ENCODE measurements at regions not wholly inside any gene's neighbourhood (a gene's known extent, or its start where the extent isn't known, plus 50 kb on each side); places are given as distances from the start of the nearest gene placed in this dataset.

DNA sequence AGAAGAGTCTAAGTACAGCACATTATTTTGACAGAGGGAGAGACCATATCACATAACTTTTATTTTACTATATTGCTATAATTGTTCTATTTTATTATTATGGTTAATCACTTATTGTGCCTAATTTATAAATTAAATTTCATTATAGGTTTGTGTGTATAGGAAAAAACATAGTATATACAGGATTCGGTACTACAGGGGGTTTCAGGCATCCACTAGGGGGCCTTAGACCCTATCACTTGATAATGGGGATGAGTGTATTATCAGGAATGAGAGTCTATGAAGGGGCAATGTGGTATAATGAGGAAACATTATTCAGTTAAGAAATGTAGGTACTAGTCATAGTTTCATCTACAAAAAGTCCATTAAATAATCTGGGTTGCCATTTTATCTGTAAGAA, 833.1 kb downstream of the C4orf33 start:
- no peaks in the 10 kb centered on the region for H3K9me3 ChIP-seq
- no peaks in the 10 kb centered on the region for H3K36me3 ChIP-seq
- DNase-seq (ENCODE audit: extremely low spot score in 2 of 2), result no peak
- no peak overlapping the region for H3K27ac ChIP-seq
- H3K4me3 ChIP-seq, result no peak overlapping the region
- H3K4me1 ChIP-seq, result no peaks in the 10 kb centered on the region
- TF ChIP-seq POLR2A (IDR thresholded peaks at IDR 0.05) (no peak), POLR2AphosphoS5 (IDR thresholded peaks at IDR 0.05; ENCODE audit: insufficient read depth in 1 of 2, low read depth in 1 of 2) (no peak)
- TF ChIP-seq, protein P1, sequence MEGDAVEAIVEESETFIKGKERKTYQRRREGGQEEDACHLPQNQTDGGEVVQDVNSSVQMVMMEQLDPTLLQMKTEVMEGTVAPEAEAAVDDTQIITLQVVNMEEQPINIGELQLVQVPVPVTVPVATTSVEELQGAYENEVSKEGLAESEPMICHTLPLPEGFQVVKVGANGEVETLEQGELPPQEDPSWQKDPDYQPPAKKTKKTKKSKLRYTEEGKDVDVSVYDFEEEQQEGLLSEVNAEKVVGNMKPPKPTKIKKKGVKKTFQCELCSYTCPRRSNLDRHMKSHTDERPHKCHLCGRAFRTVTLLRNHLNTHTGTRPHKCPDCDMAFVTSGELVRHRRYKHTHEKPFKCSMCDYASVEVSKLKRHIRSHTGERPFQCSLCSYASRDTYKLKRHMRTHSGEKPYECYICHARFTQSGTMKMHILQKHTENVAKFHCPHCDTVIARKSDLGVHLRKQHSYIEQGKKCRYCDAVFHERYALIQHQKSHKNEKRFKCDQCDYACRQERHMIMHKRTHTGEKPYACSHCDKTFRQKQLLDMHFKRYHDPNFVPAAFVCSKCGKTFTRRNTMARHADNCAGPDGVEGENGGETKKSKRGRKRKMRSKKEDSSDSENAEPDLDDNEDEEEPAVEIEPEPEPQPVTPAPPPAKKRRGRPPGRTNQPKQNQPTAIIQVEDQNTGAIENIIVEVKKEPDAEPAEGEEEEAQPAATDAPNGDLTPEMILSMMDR (IDR thresholded peaks at IDR 0.05), result no peak
- intact Hi-C loops (cut with DNase I), result loop anchor here (5.0 kb wide), 1 partner anchor 1343 kb away; no protein-coding TSS in a partner anchor
- H3K27me3 ChIP-seq, result no peaks in the 10 kb centered on the region

DNA sequence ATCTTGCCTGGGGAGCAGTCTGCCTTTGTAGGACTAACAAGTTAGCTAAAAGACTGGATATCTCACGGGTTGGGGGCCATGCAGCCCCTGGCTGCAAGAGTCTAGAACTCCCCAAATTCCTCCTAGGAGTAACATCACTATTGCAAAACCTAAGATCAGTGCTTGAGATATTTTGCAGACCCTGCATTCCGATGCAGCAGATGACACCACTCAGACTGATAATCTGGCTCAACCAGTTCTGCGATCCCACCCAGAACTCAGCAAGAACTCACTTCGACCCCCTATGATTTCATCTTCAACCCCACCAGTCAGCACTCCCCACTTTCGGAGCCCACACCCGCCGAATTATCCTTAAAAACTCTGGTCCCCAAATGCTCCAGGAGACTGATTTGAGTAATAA, 834.0 kb downstream of the C4orf33 start:
- intact Hi-C loops (cut with DNase I), result loop anchor here (5.0 kb wide), 1 partner anchor 1342 kb away; no protein-coding TSS in a partner anchor
- DNase-seq (ENCODE audit: extremely low spot score in 2 of 2), result no peak
- H3K36me3 ChIP-seq, result no peaks in the 10 kb centered on the region
- no peaks in the 10 kb centered on the region for H3K27me3 ChIP-seq
- H3K4me3 ChIP-seq, result no peak overlapping the region
- no peaks in the 10 kb centered on the region for H3K9me3 ChIP-seq
- no peak for TF ChIP-seq POLR2A (IDR thresholded peaks at IDR 0.05)
- TF ChIP-seq, protein P1 (IDR thresholded peaks at IDR 0.05), result no peak
- TF ChIP-seq POLR2AphosphoS5 (IDR thresholded peaks at IDR 0.05; ENCODE audit: insufficient read depth in 1 of 2, low read depth in 1 of 2), result no peak
- H3K27ac ChIP-seq, result no peak overlapping the region
- no peaks in the 10 kb centered on the region for H3K4me1 ChIP-seq

DNA sequence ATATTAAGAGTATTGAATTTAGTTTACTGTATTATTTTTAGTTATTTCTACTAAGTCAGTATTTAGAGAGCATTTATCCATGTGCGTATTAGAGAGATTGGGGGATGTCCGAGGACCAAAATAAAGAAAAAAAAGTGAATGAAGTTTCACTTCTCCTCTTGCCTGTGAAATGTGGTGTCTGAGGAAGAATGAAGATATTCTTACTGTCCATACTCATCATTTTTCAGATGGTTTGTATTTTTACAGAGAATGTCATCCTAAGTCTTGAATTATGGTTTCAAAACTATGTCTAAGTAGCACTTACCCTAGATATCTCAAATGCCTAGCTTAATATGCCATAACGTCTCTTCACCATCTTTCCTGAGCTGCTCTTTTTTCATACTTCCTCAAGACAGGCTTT, 854.3 kb downstream of the C4orf33 start:
- H3K4me1 ChIP-seq, result no peaks in the 10 kb centered on the region
- no peaks in the 10 kb centered on the region for H3K9me3 ChIP-seq
- H3K27me3 ChIP-seq, result no peaks in the 10 kb centered on the region
- TF ChIP-seq POLR2A (IDR thresholded peaks at IDR 0.05) (no peak), POLR2AphosphoS5 (IDR thresholded peaks at IDR 0.05; ENCODE audit: insufficient read depth in 1 of 2, low read depth in 1 of 2) (no peak)
- TF ChIP-seq, protein P1 (IDR thresholded peaks at IDR 0.05), result no peak
- DNase-seq (ENCODE audit: extremely low spot score in 2 of 2), result no peak
- intact Hi-C loops (cut with DNase I), result no loop called here
- no peak overlapping the region for H3K4me3 ChIP-seq
- no peaks in the 10 kb centered on the region for H3K36me3 ChIP-seq
- H3K27ac ChIP-seq, result no peak overlapping the region

DNA sequence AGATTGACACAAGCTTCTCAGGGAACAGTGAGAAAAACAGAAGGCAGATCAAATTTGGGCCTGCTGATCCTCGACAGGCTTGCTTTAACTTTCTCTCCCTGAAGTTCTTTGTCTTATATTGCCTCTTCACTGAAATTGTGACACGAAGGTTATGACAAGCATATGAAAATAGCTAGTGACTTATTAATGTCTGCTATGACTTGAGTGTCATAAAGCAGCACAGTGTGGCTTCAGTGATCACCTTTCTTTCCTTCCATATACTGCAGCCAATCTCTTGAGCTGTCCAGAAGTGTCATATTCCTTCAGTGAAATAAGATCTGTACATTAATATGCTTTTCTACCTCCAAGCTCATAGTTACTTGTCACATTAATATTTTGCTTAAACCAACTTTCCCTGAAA, 870.2 kb downstream of the C4orf33 start:
- no peak for TF ChIP-seq POLR2AphosphoS5 (IDR thresholded peaks at IDR 0.05; ENCODE audit: insufficient read depth in 1 of 2, low read depth in 1 of 2)
- TF ChIP-seq, protein P1 (IDR thresholded peaks at IDR 0.05), result no peak
- no peak for TF ChIP-seq POLR2A (IDR thresholded peaks at IDR 0.05)

DNA sequence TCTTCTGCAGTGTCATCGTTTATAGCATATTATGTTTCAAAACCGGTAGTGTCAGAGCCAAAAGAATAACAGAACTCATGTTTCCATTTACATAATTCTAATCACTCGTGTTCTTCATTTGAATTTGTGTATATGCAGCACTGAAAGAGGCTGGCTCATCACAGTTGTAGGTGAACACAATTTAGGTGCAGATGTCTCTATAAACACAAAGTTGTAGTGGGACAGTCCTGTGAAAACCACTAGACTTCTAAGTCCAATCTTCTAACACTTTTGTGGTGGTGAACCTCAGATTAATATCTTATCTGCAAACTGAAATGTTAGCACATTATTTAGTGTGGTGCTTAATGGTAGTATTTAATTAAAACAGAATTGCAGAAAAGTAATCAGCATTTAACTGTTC, 872.4 kb downstream of the C4orf33 start:
- no peak for DNase-seq (ENCODE audit: extremely low spot score in 2 of 2)
- Histone ChIP-seq H3K27me3 (no peaks in the 10 kb centered on the region), H3K4me3 (no peak overlapping the region), H3K4me1 (no peaks in the 10 kb centered on the region), H3K36me3 (no peaks in the 10 kb centered on the region), H3K27ac (no peak overlapping the region), H3K9me3 (no peaks in the 10 kb centered on the region)
- TF ChIP-seq, protein P1 (IDR thresholded peaks at IDR 0.05), result no peak
- TF ChIP-seq POLR2AphosphoS5 (IDR thresholded peaks at IDR 0.05; ENCODE audit: insufficient read depth in 1 of 2, low read depth in 1 of 2), result no peak
- TF ChIP-seq POLR2A (IDR thresholded peaks at IDR 0.05), result no peak
- intact Hi-C loops (cut with DNase I), result no loop called here

More for the DNA sequence above, 870.2 kb downstream of the C4orf33 start:
- H3K27me3 ChIP-seq, result no peaks in the 10 kb centered on the region
- peaks cover 3% of the 10 kb centered on the region for H3K9me3 ChIP-seq
- no peak overlapping the region for H3K27ac ChIP-seq
- DNase-seq (ENCODE audit: extremely low spot score in 2 of 2), result no peak
- no peaks in the 10 kb centered on the region for H3K36me3 ChIP-seq
- no peak overlapping the region for H3K4me3 ChIP-seq
- H3K4me1 ChIP-seq, result no peaks in the 10 kb centered on the region
- intact Hi-C loops (cut with DNase I), result no loop called here

Measured in vagina (tissue), 2 donors.